K562 (cell line): ENCODE measurements at regions not wholly inside any gene's neighbourhood (a gene's known extent, or its start where the extent isn't known, plus 50 kb on each side); places are given as distances from the start of the nearest gene placed in this dataset.

Experiments
- AFF4 ChIP-seq: sonication (generic); formaldehyde crosslinking; IDR thresholded peaks from 2 replicates; pipeline ENCODE4 v1.8.0; 2023; ENCODE audit warnings: mild to moderate bottlenecking, missing genetic modification reagents
- FOSL1 ChIP-seq: fragments of 200-800 bp; sonication (Bioruptor generic); conservative IDR thresholded peaks from 2 replicates; pipeline ENCODE4 v1.6.1; 2016; ENCODE audit warnings: missing genetic modification characterization, missing compliant biosample characterization
- FOXM1 ChIP-seq, 2 experiments: fragments of 450-650 bp in 1 of 2; sonication (generic) in 1 of 2; formaldehyde crosslinking in 1 of 2; IDR thresholded peaks; 2 replicates each; pipeline versions ENCODE4 v1.6.1 to v1.9.0; 2017 to 2022; ENCODE audit warnings: low read depth in 2 of 2, mild to moderate bottlenecking in 2 of 2, missing genetic modification reagents in 1 of 2, moderate library complexity in 1 of 2
- HDGF ChIP-seq: fragments of 450-650 bp; IDR thresholded peaks from 2 replicates; pipeline ENCODE4 v1.6.1; 2016
- KLF16 ChIP-seq: IDR thresholded peaks from 2 replicates; pipeline ENCODE4 v1.6.1; 2016; ENCODE audit warnings: antibody characterized with exemption
- MXD1 ChIP-seq: fragments of 250-450 bp; sonication (Bioruptor Pico); IDR thresholded peaks from 2 replicates; pipeline ENCODE4 v1.8.0; 2021; ENCODE audit warnings: borderline replicate concordance, mild to moderate bottlenecking, moderate library complexity; ENCODE audit not compliant: poor library complexity, severe bottlenecking
- NFE2 ChIP-seq: IDR thresholded peaks from 2 replicates; pipeline ENCODE4 v1.6.1; 2014; ENCODE audit warnings: antibody characterized with exemption, low read depth
- PHF8 ChIP-seq: fragments of 200-600 bp; sonication (generic); IDR thresholded peaks from 2 replicates; pipeline ENCODE4 v1.6.1; 2012; ENCODE audit warnings: mixed run types, mild to moderate bottlenecking, inconsistent platforms, low read length, moderate library complexity, borderline replicate concordance
- THRAP3 ChIP-seq: fragments of 450-650 bp; IDR thresholded peaks from 2 replicates; pipeline ENCODE4 v1.6.1; 2016; ENCODE audit warnings: mild to moderate bottlenecking, inconsistent platforms, borderline replicate concordance
- ZBTB5 ChIP-seq: fragments of 450-650 bp; IDR thresholded peaks from 2 replicates; pipeline ENCODE4 v1.6.1; 2017; ENCODE audit warnings: antibody characterized with exemption
- ZNF407 ChIP-seq: fragments of 450-650 bp; IDR thresholded peaks from 2 replicates; pipeline ENCODE4 v1.6.1; 2016; ENCODE audit warnings: low read depth
- ZZZ3 ChIP-seq: fragments of 450-650 bp; IDR thresholded peaks from 2 replicates; pipeline ENCODE4 v1.6.1; 2016; ENCODE audit warnings: antibody characterized with exemption, mild to moderate bottlenecking, moderate library complexity

- TF ChIP-seq ZBTB5 (peak; percentile 81; the same call in 1 of the 2 replicates), THRAP3 (no peak), MXD1 (CRISPR knock-in tag) (no peak), NFE2 (no peak), ZZZ3 (no peak), FOSL1 (0 out of 2 replicates have a peak, but pooled peaks have one; percentile 28), AFF4 (CRISPR knock-in tag) (peak; percentile 60; the same call in 1 of the 2 replicates), KLF16 (no peak), FOXM1 (IDR thresholded peaks at IDR 0.05; ENCODE audit: low read depth) (no peak), FOXM1 (CRISPR knock-in tag; IDR thresholded peaks at IDR 0.05; ENCODE audit: low read depth) (no peak), PHF8 (peak; percentile 81), ZNF407 (no peak), HDGF (no peak)
Observed at GRCh38 chr12:127145929-127146789, 1120.8 kb upstream of the TMEM132C start (continued).
